OCI-LY1 (cell line): ENCODE measurements at regions not wholly inside any gene's neighbourhood (a gene's known extent, or its start where the extent isn't known, plus 50 kb on each side); places are given as distances from the start of the nearest gene placed in this dataset.

ENCODE experiments used
- H2AFZ ChIP-seq: fragments of 200-600 bp; sonication (generic), shearing (Covaris generic); 2 replicates; pipeline ENCODE4 v1.6.0; 2014; ENCODE audit warnings: antibody characterized with exemption, mild to moderate bottlenecking, low read length
- H3F3A ChIP-seq: fragments of 200-600 bp; sonication (generic), shearing (Covaris generic); 2 replicates; pipeline ENCODE4 v1.6.0; 2014; ENCODE audit warnings: mild to moderate bottlenecking, antibody characterized with exemption, low read length, moderate library complexity; ENCODE audit not compliant: insufficient read depth
- H3K27ac ChIP-seq: fragments of 200-600 bp; sonication (generic); 2 replicates; pipeline ENCODE4 v1.5.1; 2014; ENCODE audit warnings: low read length, mixed run types, mild to moderate bottlenecking, low read depth; ENCODE audit not compliant: poor library complexity, severe bottlenecking
- H3K27me3 ChIP-seq: fragments of 200-600 bp; sonication (generic); 2 replicates; pipeline ENCODE4 v1.6.0; 2014; ENCODE audit warnings: antibody characterized with exemption, mild to moderate bottlenecking, low read length, moderate library complexity; ENCODE audit not compliant: insufficient read depth
- H3K36me3 ChIP-seq: fragments of 200-600 bp; sonication (generic); 2 replicates; pipeline ENCODE4 v1.6.1; 2014; ENCODE audit warnings: mild to moderate bottlenecking, antibody characterized with exemption, low read length, moderate library complexity, mixed read lengths; ENCODE audit not compliant: insufficient read depth
- H3K4me1 ChIP-seq: fragments of 200-600 bp; sonication (generic); 2 replicates; pipeline ENCODE4 v1.5.1; 2014; ENCODE audit warnings: mild to moderate bottlenecking, low read length, moderate library complexity; ENCODE audit not compliant: insufficient read depth, severe bottlenecking
- H3K4me2 ChIP-seq: fragments of 200-600 bp; sonication (generic), shearing (Covaris generic); 2 replicates; pipeline ENCODE4 v1.6.1; 2014; ENCODE audit warnings: low read length
- H3K4me3 ChIP-seq: fragments of 200-600 bp; sonication (generic); 2 replicates; pipeline ENCODE4 v1.5.1; 2014; ENCODE audit warnings: low read length, low read depth, mild to moderate bottlenecking, mixed read lengths; ENCODE audit not compliant: poor library complexity, severe bottlenecking
- H3K79me2 ChIP-seq: fragments of 200-600 bp; shearing (Covaris generic); 2 replicates; pipeline ENCODE4 v1.6.1; 2016; ENCODE audit warnings: mixed run types, low read length, mixed read lengths; ENCODE audit not compliant: insufficient read depth
- H3K9ac ChIP-seq: fragments of 200-600 bp; sonication (generic), shearing (Covaris generic); 2 replicates; pipeline ENCODE4 v1.6.1; 2014; ENCODE audit warnings: mild to moderate bottlenecking, low read length, mixed read lengths
- H3K9me2 ChIP-seq: fragments of 200-600 bp; sonication (generic), shearing (Covaris generic); 2 replicates; pipeline ENCODE4 v1.6.1; 2014; ENCODE audit warnings: low read depth, mild to moderate bottlenecking, low read length, mixed read lengths
- H3K9me3 ChIP-seq: fragments of 200-600 bp; shearing (Covaris generic); 2 replicates; pipeline ENCODE4 v1.6.1; 2014; ENCODE audit warnings: low read length, mixed read lengths
- H4K20me1 ChIP-seq: fragments of 200-600 bp; sonication (generic), shearing (Covaris generic); 2 replicates; pipeline ENCODE4 v1.6.0; 2016; ENCODE audit warnings: mild to moderate bottlenecking, low read length; ENCODE audit not compliant: insufficient read depth
- EZH2 ChIP-seq: fragments of 200-600 bp; sonication (generic), shearing (Covaris generic); IDR thresholded peaks from 2 replicates; pipeline ENCODE4 v1.8.0; 2017; ENCODE audit warnings: borderline replicate concordance, mixed run types, mild to moderate bottlenecking, antibody characterized with exemption, low read length, moderate library complexity, mixed read lengths
- TF ChIP-seq, protein P1 (sequence below): fragments of 200-600 bp; sonication (generic), shearing (Covaris generic); IDR thresholded peaks from 2 replicates; pipeline ENCODE4 v1.5.1; 2017; ENCODE audit warnings: mild to moderate bottlenecking, antibody characterized with exemption, low read length, moderate library complexity, mixed read lengths

DNA sequence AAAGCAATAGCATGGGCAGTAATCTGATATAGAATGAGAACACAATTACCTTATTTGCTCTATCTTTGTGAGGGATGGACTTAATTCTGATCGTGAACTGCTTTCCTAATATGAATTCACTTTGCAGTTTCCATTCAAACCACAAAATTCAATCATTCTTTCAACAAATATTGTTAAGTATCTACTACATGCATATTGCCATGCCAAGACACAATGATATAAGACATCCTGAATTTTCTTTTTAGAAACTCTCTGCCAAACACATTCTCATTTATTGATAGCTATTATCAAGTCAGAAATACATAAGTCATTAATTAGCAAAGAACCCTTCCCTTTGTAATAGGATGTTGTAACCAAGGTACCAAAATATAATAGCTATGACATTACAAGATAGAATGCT lies 121.6 kb upstream of the TARS1 start:
- no peaks in the 10 kb centered on the region for H3F3A ChIP-seq
- no peak for TF ChIP-seq EZH2
- TF ChIP-seq, protein P1, sequence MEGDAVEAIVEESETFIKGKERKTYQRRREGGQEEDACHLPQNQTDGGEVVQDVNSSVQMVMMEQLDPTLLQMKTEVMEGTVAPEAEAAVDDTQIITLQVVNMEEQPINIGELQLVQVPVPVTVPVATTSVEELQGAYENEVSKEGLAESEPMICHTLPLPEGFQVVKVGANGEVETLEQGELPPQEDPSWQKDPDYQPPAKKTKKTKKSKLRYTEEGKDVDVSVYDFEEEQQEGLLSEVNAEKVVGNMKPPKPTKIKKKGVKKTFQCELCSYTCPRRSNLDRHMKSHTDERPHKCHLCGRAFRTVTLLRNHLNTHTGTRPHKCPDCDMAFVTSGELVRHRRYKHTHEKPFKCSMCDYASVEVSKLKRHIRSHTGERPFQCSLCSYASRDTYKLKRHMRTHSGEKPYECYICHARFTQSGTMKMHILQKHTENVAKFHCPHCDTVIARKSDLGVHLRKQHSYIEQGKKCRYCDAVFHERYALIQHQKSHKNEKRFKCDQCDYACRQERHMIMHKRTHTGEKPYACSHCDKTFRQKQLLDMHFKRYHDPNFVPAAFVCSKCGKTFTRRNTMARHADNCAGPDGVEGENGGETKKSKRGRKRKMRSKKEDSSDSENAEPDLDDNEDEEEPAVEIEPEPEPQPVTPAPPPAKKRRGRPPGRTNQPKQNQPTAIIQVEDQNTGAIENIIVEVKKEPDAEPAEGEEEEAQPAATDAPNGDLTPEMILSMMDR = no peak
- H3K27me3 ChIP-seq = no peaks in the 10 kb centered on the region
- H3K4me3 ChIP-seq = no peak overlapping the region
- H3K9ac ChIP-seq = no peak overlapping the region
- H3K27ac ChIP-seq = no peak overlapping the region
- H2AFZ ChIP-seq = no peak overlapping the region
- H3K36me3 ChIP-seq = no peaks in the 10 kb centered on the region
- H3K9me2 ChIP-seq = no peaks in the 10 kb centered on the region
- no peaks in the 10 kb centered on the region for H3K79me2 ChIP-seq
- no peaks in the 10 kb centered on the region for H3K9me3 ChIP-seq
- no peak overlapping the region for H3K4me2 ChIP-seq
- H4K20me1 ChIP-seq = no peaks in the 10 kb centered on the region
- H3K4me1 ChIP-seq = no peaks in the 10 kb centered on the region

DNA sequence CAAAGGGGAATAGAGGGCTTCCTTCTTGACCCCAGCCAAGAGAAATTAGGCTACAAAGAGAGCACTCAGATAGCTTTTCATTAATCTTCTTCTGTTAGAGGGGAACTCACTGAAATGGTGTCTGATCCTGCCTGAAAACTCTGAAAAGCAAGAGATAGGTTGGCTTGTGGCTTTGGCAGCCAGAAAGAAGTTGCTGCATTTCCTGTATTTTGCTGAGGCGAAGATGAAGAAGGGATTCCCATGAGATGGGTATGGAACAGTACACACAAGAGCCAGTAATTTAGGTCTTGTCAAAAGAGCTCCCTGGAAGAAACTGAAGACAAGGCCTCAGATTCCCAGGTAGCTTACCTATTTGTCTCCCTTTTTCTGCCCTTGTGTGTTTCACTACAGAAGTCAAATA lies 120.9 kb upstream of the TARS1 start:
- Histone ChIP-seq H3K4me2 (no peak overlapping the region), H3K9ac (no peak overlapping the region), H2AFZ (no peak overlapping the region), H3K4me3 (no peak overlapping the region), H3F3A (no peaks in the 10 kb centered on the region), H3K27ac (no peak overlapping the region), H4K20me1 (no peaks in the 10 kb centered on the region), H3K9me2 (no peaks in the 10 kb centered on the region), H3K27me3 (no peaks in the 10 kb centered on the region), H3K4me1 (no peaks in the 10 kb centered on the region), H3K9me3 (no peaks in the 10 kb centered on the region), H3K36me3 (no peaks in the 10 kb centered on the region), H3K79me2 (no peaks in the 10 kb centered on the region)
- TF ChIP-seq EZH2 = no peak
- TF ChIP-seq, protein P1 = no peak

DNA sequence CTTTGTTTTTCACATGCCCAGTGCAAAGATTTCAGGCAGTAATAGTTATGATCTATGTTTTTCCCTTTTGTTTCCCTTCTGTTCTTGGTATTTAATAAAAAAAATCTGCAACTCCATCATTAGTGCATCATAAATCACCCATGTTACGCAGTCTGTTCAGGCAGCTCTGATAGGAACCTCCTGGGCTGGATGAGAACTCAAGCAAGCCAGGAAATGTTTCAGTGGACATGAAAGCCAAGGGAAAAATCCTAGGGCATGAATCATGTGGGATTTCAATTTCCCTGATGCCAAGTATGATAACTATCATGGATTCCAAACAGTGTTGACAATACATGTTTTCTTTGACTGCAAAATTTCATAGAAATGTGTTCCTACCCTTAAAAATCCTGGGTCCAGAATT lies 119.7 kb upstream of the TARS1 start:
- Histone ChIP-seq H3K9me3 (no peaks in the 10 kb centered on the region), H4K20me1 (no peaks in the 10 kb centered on the region), H2AFZ (no peak overlapping the region), H3K4me3 (no peak overlapping the region), H3K9ac (no peak overlapping the region), H3K4me2 (no peak overlapping the region), H3K9me2 (no peaks in the 10 kb centered on the region), H3K36me3 (no peaks in the 10 kb centered on the region), H3K4me1 (no peaks in the 10 kb centered on the region), H3K27me3 (no peaks in the 10 kb centered on the region), H3K27ac (no peak overlapping the region), H3K79me2 (no peaks in the 10 kb centered on the region), H3F3A (no peaks in the 10 kb centered on the region)
- TF ChIP-seq, protein P1 = no peak
- TF ChIP-seq EZH2 = no peak
